ENCODE measurements at regions not wholly inside any gene's neighbourhood (a gene's known extent, or its start where the extent isn't known, plus 50 kb on each side); places are given as distances from the start of the nearest gene placed in this dataset.

DNA sequence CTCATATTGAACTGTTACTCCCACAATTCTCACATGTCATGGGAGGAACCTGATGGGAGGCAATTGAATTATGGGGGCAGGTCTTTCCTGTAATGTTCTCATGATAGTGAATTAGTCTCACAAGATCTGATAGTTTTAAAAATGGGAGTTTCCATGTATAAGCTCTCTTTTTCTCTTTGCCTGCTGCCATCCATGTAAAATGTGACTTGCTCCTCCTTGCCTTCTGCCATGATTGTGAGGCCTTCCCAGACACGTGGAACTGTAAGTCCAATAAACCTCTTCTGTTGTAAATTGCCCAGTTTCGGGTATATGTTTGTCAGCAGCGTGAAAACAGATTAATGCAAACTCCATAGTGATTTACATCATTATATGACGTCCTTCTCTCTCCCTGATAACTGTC is 759.7 kb upstream of the RGS18 start:
- TF ChIP-seq, protein P1, sequence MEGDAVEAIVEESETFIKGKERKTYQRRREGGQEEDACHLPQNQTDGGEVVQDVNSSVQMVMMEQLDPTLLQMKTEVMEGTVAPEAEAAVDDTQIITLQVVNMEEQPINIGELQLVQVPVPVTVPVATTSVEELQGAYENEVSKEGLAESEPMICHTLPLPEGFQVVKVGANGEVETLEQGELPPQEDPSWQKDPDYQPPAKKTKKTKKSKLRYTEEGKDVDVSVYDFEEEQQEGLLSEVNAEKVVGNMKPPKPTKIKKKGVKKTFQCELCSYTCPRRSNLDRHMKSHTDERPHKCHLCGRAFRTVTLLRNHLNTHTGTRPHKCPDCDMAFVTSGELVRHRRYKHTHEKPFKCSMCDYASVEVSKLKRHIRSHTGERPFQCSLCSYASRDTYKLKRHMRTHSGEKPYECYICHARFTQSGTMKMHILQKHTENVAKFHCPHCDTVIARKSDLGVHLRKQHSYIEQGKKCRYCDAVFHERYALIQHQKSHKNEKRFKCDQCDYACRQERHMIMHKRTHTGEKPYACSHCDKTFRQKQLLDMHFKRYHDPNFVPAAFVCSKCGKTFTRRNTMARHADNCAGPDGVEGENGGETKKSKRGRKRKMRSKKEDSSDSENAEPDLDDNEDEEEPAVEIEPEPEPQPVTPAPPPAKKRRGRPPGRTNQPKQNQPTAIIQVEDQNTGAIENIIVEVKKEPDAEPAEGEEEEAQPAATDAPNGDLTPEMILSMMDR (IDR thresholded peaks at IDR 0.05), result no peak
- TF ChIP-seq SIN3A (IDR thresholded peaks at IDR 0.05; ENCODE audit: borderline replicate concordance, insufficient read depth, low read depth, low read length), result no peak
